ENCODE measurements at regions not wholly inside any gene's neighbourhood (a gene's known extent, or its start where the extent isn't known, plus 50 kb on each side); places are given as distances from the start of the nearest gene placed in this dataset.

GRCh38 chr13:56338421-56338820, 802.3 kb upstream of the PRR20A start:
- no peak overlapping the region for H3K27ac Mint-ChIP-seq
- H3K27me3 Mint-ChIP-seq, result no peaks in the 10 kb centered on the region
- no peaks in the 10 kb centered on the region for H3K36me3 Mint-ChIP-seq (ENCODE audit: insufficient read depth)
- H3K4me3 Mint-ChIP-seq (ENCODE audit: low read depth), result no peak overlapping the region
- DNase-seq (ENCODE audit: low spot score, unreplicated experiment), result no peak
- peaks cover 7% of the 10 kb centered on the region for H3K9me3 Mint-ChIP-seq (ENCODE audit: low read depth)
- TF ChIP-seq CTCF (IDR thresholded peaks at IDR 0.05; ENCODE audit: unreplicated experiment), result no peak
- H3K4me1 Mint-ChIP-seq (ENCODE audit: low read depth), result no peaks in the 10 kb centered on the region

GRCh38 chr13:56347014-56347413, 793.7 kb upstream of the PRR20A start:
- TF ChIP-seq CTCF (IDR thresholded peaks at IDR 0.05; ENCODE audit: unreplicated experiment), result no peak
- DNase-seq (ENCODE audit: low spot score, unreplicated experiment), result no peak
- H3K4me3 Mint-ChIP-seq (ENCODE audit: low read depth), result no peak overlapping the region
- H3K36me3 Mint-ChIP-seq (ENCODE audit: insufficient read depth), result no peaks in the 10 kb centered on the region
- H3K27ac Mint-ChIP-seq, result no peak overlapping the region
- H3K4me1 Mint-ChIP-seq (ENCODE audit: low read depth), result peaks cover 1% of the 10 kb centered on the region
- H3K9me3 Mint-ChIP-seq (ENCODE audit: low read depth), result peaks cover 4% of the 10 kb centered on the region
- H3K27me3 Mint-ChIP-seq, result no peaks in the 10 kb centered on the region

GRCh38 chr13:56349866-56350265, 790.9 kb upstream of the PRR20A start:
- no peaks in the 10 kb centered on the region for H3K36me3 Mint-ChIP-seq (ENCODE audit: insufficient read depth)
- H3K4me3 Mint-ChIP-seq (ENCODE audit: low read depth), result no peak overlapping the region
- peaks cover 1% of the 10 kb centered on the region for H3K4me1 Mint-ChIP-seq (ENCODE audit: low read depth)
- no peaks in the 10 kb centered on the region for H3K9me3 Mint-ChIP-seq (ENCODE audit: low read depth)
- no peak for DNase-seq (ENCODE audit: low spot score, unreplicated experiment)
- no peak for TF ChIP-seq CTCF (IDR thresholded peaks at IDR 0.05; ENCODE audit: unreplicated experiment)
- no peak overlapping the region for H3K27ac Mint-ChIP-seq
- no peaks in the 10 kb centered on the region for H3K27me3 Mint-ChIP-seq

GRCh38 chr13:56351041-56351440, 789.7 kb upstream of the PRR20A start:
- H3K27me3 Mint-ChIP-seq, result no peaks in the 10 kb centered on the region
- H3K4me1 Mint-ChIP-seq (ENCODE audit: low read depth), result peaks cover 1% of the 10 kb centered on the region
- H3K36me3 Mint-ChIP-seq (ENCODE audit: insufficient read depth), result no peaks in the 10 kb centered on the region
- no peak for TF ChIP-seq CTCF (IDR thresholded peaks at IDR 0.05; ENCODE audit: unreplicated experiment)
- DNase-seq (ENCODE audit: low spot score, unreplicated experiment), result no peak
- no peak overlapping the region for H3K27ac Mint-ChIP-seq
- H3K9me3 Mint-ChIP-seq (ENCODE audit: low read depth), result no peaks in the 10 kb centered on the region
- H3K4me3 Mint-ChIP-seq (ENCODE audit: low read depth), result no peak overlapping the region

GRCh38 chr13:56352361-56352760, 788.4 kb upstream of the PRR20A start:
- Mint-ChIP-seq H3K4me3 (ENCODE audit: low read depth) (no peak overlapping the region), H3K36me3 (ENCODE audit: insufficient read depth) (no peaks in the 10 kb centered on the region), H3K27me3 (no peaks in the 10 kb centered on the region), H3K9me3 (ENCODE audit: low read depth) (no peaks in the 10 kb centered on the region), H3K4me1 (ENCODE audit: low read depth) (peaks cover 1% of the 10 kb centered on the region), H3K27ac (no peak overlapping the region)
- no peak for DNase-seq (ENCODE audit: low spot score, unreplicated experiment)
- TF ChIP-seq CTCF (IDR thresholded peaks at IDR 0.05; ENCODE audit: unreplicated experiment), result no peak
